Right hindlimb (tissue), 1 donor: ENCODE measurements at regions not wholly inside any gene's neighbourhood (a gene's known extent, or its start where the extent isn't known, plus 50 kb on each side); places are given as distances from the start of the nearest gene placed in this dataset.
"Not testable (repeated sequence)": the region's sequence is repeated elsewhere in the genome, so short reads cannot be mapped to it uniquely, and the experiment has no call there.

Source experiments
- DNase-seq: peaks from one replicate; pipeline ENCODE4 v3.0.0-alpha.2; 2018

DNA sequence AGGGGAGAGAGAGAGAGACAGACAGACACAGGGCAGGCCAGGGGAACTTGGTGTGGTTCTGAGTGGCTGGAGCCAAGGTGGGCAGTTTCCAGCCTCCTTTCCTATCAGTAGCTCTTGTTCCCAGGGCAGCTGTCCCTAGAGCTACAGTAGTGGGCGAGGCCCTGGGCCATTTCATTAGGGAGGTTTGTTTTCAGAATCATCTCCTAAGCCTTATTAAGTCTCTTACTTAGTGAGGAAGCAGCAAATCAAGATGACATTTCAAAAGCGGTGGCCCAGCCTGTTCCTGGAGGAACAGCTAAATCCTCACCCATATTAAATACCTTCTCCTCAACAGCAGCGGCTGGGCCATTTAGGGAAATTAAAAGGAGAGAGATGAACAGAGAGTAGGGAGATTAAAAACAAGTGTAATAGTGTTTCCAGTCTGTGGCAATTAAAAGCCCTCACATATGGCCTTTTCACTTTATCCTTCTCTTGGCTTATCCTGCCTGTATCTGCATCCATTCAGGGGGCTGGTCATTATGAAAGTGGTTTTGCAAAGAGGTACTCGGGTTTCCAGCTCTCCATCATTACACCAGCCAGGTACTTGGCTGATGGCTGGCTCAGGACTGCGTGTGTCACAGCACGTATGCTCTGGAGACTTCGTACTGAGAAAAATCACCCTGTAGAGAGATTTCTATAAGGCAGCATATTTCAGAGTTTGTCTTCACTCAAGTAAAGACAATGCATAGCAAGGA is 91.9 kb upstream of the PRR23C start:
- DNase-seq = no peak

DNA sequence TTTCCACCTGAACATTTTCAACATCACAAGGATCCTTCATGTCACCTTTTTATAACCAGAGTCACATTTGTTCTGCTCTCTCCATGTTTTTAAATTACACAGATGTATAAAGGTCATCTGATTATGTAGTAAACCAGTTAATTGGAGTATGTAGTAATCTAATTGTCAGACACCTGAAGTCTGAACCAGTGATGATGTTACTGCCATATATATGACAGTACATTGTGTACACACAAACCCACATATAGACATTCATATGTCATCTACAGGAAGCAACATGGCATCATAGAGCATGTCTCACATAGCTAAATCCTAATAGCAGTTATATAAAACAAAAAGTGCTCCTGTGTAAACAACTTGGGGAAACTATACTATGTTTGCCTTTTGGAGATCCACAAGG is 95.9 kb upstream of the PRR23C start:
- DNase-seq = no peak

DNA sequence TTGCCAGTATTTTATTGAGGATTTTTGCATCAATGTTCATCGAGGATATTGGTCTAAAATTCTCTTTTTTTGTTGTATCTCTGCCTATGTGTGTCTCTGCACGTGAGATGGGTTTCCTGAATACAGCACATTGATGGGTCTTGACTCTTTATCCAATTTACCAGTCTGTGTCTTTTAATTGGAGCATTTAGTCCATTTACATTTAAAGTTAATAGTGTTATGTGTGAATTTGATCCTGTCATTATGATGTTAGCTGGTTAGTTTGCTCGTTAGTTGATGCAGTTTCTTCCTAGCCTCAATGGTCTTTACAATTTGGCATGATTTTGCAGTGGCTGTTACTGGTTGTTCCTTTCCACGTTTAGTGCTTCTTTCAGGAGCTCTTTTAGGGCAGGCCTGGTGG is 101.3 kb upstream of the PRR23C start:
- DNase-seq = not testable (repeated sequence)

- DNase-seq = no peak
Observed at GRCh38 chr3:139151530-139151929, 106.8 kb upstream of the PRR23C start.

- DNase-seq = not testable (repeated sequence)
Observed at GRCh38 chr3:139153434-139153833, 108.7 kb upstream of the PRR23C start.

DNA sequence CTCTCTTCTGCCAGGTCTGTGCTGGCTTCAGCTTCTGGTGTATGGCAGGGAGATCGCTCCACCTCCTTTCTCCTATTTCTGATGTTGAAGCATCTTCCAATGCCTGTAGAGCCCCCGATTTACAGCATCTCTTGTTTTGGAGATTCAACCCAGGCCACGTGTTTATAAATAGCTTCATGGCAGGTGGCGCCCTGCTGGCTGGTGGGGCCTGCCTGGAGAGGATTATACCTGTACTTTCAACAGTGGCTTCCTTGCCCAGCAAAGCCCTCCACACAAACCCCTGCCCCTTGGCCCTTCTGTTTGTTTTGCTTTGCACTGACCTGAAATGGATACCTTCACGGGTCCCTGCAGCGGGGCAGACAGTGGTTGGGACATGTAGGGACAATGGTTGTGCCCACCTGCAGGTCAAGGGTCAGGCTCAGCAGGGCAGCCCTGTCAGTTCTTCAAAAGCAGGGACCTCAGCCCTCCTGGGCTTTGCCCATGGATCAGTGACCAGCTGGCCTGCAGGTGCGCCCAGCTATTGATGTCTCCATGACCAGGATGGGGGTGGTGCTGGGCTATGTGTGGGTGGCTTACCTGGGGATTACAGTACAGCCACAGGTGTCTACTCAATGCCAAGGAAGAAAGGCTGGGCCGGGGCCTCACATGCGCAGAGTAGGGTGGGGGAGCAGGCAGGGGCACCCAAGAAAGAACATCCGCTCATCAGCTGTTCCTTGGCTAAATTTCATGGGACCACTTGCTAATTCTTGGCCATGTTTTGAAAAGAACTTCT is 112.7 kb upstream of the PRR23C start:
- no peak for DNase-seq

GRCh38 chr3:139159356-139159755 is 114.7 kb upstream of the PRR23C start:
- no peak for DNase-seq

DNA sequence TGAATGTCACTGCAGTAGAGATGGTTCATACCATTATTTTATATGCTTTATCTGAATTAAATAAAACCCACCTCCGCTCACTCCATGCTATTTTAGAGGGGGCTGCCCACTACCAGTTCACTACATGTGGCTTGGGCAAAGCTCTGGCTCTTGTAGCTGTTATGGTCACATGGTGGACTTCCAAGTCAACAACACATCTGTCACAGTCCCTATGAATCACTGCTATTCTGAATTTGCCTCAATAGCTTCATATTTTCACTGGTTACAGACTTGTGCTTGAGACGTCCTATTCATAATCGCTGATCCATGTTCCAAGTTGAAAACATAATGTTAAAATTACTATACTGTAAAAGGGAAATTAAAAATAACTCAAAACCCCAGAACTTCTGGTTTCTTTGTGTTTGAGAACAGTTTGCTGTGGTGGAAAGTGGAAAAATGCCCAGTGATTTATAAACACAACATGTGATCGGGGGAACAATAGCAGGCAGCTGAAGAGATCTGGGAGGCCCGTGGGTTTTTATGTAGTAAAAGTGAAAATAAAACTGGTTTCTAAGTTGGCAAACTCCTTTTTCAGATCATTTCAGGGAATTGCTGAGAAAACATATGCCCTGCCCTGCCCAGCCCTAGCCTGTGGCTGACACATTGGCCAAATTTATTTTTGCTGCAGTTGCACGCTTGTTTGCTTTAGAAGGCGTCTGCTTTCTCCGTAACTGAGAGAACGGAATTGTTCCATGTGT is 128.8 kb upstream of the PRR23C start:
- peak; percentile 31 for DNase-seq

DNA sequence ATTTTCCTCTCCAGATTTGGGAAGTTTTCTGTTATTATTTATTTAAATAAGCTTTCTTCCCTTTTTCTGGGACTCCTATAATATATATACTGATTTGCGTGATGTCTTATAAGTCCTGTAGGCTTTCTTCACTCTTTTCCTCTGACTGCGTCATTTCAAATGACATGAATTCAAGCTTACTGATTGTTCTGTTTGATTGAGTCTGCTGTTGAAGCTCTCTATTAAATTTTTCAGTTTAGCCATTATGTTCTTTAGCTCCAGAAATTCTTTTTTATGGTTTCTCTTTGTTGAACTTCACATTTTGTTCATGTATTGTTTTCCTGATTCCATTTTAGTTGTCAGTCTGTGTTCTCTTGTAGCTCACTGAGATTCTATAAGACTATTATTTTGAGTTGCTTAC is 135.8 kb upstream of the PRR23C start:
- DNase-seq = no peak

GRCh38 chr3:139182143-139182542 is 137.5 kb upstream of the PRR23C start:
- DNase-seq = no peak

DNA sequence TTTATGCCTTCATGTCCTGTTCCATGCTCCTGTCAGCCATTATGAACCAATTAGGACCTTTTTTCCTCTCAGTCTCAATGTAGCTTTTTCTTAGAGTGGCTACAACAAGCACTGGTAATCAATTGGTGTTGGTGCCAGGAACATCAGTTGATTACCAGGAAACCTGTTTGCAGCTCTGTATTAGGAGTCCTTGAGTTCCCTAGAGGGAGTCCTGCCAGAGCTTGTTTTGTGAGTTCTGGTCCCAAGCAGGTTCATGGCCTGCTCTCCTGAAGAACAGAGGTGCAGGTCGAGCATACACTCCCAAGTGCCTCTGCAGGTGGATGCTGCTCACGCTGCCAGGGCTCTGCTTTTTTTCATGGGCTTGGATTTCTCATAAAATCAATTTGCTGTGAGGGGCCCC is 137.9 kb upstream of the PRR23C start:
- no peak for DNase-seq

- no peak for DNase-seq
Observed at GRCh38 chr3:139185527-139185926, 140.8 kb upstream of the PRR23C start.

DNA sequence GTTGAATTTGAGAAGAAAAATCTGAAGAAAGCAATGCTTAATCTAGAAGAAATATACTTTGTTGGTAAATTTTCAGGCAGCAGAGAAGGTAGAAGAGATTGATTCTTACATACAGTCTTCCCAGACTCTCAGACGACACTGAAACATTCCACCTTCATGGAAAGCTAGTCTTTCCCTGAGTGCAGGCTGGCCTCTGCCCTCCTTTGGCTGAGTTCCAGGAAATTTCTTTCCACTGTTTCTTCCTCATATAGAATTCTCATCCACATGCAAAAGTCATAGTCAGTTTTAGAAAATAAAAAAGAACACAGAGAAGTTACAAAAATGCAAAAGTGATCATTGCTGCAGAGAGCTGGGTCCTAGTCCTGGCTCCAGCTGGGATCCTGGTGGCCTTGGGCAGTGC is 142.5 kb upstream of the PRR23C start:
- no peak for DNase-seq

DNA sequence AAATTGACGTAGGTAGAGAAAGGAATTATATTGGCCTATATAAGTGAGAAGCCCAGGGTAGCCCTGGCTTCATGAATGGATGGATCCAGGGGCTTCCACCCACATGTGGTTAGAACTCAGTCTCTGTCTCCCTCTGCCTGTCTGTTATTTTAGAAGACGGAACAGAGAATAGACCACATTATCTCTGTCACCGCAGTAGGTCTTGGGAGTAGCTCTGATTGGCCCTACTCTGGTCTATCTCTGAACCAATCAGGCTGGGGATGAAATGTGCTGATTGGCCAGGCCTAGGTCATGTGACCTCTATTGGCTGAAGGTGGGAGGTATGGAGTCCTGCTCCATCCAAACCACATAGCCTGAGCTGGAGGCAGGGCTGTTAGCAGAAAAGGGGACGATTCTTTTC is 143.0 kb upstream of the PRR23C start:
- DNase-seq = no peak

GRCh38 chr3:139189943-139190342 is 145.3 kb upstream of the PRR23C start:
- DNase-seq = no peak

DNA sequence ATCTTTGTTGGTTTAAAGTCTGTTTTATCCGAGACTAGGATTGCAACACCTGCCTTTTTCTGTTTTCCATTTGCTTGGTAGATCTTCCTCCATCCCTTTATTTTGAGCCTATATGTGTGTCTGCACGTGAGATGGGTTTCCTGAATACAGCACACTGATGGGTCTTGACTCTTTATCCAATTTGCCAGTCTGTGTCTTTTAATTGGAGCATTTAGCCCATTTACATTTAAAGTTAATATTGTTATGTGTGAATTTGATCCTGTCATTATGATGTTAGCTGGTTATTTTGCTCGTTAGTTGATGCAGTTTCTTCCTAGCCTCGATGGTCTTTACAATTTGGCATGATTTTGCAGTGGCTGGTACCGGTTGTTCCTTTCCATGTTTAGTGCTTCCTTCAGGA is 149.4 kb upstream of the MRPS22 start:
- not testable (repeated sequence) for DNase-seq

- DNase-seq = not testable (repeated sequence)
Observed at GRCh38 chr3:139196146-139196545, 147.7 kb upstream of the MRPS22 start.

DNA sequence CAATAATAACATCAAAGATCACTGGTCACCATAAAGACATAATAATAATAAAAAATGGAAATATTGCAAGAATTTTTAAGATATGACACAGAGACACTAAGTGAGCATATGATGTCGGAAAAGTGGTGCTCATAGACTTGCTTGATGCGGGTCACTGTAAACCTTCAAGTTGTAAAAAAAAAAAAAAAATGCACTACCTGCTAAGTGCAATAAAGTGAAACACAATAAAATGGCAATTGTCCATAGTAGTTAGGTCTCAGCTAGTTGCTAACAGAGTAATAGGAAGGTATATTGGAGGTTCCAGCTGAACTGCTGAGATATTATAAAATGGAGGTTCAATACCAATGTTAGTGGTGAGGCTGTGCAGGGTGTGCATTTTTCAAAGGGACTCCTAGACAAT is 146.6 kb upstream of the MRPS22 start:
- no peak for DNase-seq

GRCh38 chr3:139198186-139198585 is 145.6 kb upstream of the MRPS22 start:
- no peak for DNase-seq

GRCh38 chr3:139198929-139199328 is 144.9 kb upstream of the MRPS22 start:
- DNase-seq = no peak

DNA sequence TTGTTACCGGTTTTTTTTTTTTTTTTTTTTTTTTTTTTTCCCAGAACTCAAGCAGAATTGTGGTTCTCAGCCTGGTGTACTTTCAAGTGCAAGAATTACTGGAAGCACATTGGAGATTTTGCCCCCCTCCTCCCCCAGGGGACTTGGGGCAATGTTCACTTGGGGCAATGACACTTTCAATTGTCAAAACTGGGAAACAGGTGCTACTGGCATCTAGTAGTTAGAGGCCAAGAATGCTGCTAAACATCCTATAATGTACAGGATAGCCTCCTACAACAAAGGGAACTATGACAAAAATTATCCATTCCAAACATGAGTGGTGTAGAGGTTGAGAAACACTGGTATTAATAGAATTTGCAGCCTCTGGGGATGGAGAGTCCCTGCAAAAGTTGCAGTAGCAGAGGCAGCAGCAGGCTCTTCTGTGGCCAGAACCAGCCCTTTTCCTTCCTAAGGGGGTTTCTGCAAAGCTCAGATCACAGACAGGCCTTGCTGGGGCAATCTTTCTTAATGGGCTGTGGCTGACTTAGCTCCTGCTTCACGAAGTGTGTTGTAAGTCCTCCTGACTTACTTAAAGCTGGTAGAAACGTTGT is 144.3 kb upstream of the MRPS22 start:
- DNase-seq = no peak

GRCh38 chr3:139201446-139202225 is 142.2 kb upstream of the MRPS22 start:
- DNase-seq = no peak
